ENCODE measurements at regions not wholly inside any gene's neighbourhood (a gene's known extent, or its start where the extent isn't known, plus 50 kb on each side); places are given as distances from the start of the nearest gene placed in this dataset.

DNA sequence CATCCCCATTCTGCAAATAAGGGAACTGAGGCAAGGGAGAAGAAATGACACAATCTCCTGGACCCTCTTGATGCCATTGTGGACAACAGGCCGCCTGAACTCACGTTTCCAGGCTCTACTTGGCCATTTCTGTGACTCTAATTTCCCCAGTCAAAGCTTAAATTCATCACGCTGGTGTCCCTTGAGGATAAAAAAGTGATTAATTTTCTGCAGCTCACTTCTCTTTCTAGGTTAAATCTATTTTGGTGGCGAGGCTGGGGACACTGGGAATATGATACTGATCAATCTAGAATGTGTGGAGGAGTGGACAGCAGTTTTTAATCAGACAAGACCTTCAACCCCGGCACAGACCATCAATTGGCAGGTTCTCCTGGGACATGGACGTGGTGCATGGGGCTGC, 168.2 kb upstream of the SULF2 start:
- ATAC-seq, result no peak
- no peak for TF ChIP-seq ZC3H10 (CRISPR knock-in tag; IDR thresholded peaks at IDR 0.05)
- TF ChIP-seq, protein P1, sequence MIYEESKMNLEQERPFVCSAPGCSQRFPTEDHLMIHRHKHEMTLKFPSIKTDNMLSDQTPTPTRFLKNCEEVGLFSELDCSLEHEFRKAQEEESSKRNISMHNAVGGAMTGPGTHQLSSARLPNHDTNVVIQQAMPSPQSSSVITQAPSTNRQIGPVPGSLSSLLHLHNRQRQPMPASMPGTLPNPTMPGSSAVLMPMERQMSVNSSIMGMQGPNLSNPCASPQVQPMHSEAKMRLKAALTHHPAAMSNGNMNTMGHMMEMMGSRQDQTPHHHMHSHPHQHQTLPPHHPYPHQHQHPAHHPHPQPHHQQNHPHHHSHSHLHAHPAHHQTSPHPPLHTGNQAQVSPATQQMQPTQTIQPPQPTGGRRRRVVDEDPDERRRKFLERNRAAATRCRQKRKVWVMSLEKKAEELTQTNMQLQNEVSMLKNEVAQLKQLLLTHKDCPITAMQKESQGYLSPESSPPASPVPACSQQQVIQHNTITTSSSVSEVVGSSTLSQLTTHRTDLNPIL (CRISPR knock-in tag; IDR thresholded peaks at IDR 0.05; ENCODE audit: low read depth), result no peak
- TF ChIP-seq SNAI2 (CRISPR knock-in tag; IDR thresholded peaks at IDR 0.05), result no peak
- no peak for TF ChIP-seq GLIS3 (CRISPR knock-in tag; IDR thresholded peaks at IDR 0.05)

DNA sequence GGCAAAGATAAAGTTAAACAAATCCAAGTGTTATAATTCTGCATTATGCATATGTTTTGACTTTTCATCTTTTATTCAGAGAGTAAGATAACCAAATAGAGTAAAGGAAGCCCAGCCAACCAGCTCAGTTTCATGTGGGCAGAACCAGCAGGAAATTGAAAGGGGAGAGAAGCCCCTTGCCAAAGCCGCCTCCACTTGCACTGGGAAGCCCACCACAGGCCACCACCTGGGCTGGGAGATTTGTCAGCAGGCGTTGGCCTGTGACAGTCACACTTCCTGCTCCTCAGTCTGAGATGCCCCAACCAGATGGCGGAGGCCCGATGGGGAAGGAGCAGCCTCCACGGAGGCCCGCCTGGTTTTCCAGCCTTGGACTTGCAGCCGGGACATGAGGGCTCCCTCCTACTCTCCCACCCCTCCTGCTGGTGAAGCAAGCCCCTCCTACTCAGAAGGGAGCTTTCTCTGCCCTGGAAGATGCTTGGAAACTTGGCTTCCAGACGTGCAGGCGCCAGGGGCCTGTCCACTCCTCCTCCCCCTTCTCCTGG, 166.8 kb upstream of the SULF2 start:
- no peak for TF ChIP-seq ZNF565 (CRISPR knock-in tag; conservative IDR thresholded peaks at IDR 0.05; ENCODE audit: low read depth)
- TF ChIP-seq ZC3H10 (CRISPR knock-in tag; IDR thresholded peaks at IDR 0.05), result no peak
- no peak for TF ChIP-seq ESRRG (CRISPR knock-in tag; IDR thresholded peaks at IDR 0.05)
- TF ChIP-seq OSR1 (CRISPR knock-in tag; IDR thresholded peaks at IDR 0.05), result no peak
- TF ChIP-seq, protein P1 (CRISPR knock-in tag; IDR thresholded peaks at IDR 0.05; ENCODE audit: low read depth), result no peak
- TF ChIP-seq, protein P2, sequence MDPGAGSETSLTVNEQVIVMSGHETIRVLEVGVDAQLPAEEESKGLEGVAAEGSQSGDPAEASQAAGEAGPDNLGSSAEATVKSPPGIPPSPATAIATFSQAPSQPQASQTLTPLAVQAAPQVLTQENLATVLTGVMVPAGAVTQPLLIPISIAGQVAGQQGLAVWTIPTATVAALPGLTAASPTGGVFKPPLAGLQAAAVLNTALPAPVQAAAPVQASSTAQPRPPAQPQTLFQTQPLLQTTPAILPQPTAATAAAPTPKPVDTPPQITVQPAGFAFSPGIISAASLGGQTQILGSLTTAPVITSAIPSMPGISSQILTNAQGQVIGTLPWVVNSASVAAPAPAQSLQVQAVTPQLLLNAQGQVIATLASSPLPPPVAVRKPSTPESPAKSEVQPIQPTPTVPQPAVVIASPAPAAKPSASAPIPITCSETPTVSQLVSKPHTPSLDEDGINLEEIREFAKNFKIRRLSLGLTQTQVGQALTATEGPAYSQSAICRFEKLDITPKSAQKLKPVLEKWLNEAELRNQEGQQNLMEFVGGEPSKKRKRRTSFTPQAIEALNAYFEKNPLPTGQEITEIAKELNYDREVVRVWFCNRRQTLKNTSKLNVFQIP (CRISPR knock-in tag; IDR thresholded peaks at IDR 0.05; ENCODE audit: borderline replicate concordance, low read depth), result no peak
- TF ChIP-seq ZFP30 (CRISPR knock-in tag; IDR thresholded peaks at IDR 0.05), result no peak
- TF ChIP-seq BACH2 (CRISPR knock-in tag; IDR thresholded peaks at IDR 0.05; ENCODE audit: borderline replicate concordance), result no peak
- TF ChIP-seq, protein P3, sequence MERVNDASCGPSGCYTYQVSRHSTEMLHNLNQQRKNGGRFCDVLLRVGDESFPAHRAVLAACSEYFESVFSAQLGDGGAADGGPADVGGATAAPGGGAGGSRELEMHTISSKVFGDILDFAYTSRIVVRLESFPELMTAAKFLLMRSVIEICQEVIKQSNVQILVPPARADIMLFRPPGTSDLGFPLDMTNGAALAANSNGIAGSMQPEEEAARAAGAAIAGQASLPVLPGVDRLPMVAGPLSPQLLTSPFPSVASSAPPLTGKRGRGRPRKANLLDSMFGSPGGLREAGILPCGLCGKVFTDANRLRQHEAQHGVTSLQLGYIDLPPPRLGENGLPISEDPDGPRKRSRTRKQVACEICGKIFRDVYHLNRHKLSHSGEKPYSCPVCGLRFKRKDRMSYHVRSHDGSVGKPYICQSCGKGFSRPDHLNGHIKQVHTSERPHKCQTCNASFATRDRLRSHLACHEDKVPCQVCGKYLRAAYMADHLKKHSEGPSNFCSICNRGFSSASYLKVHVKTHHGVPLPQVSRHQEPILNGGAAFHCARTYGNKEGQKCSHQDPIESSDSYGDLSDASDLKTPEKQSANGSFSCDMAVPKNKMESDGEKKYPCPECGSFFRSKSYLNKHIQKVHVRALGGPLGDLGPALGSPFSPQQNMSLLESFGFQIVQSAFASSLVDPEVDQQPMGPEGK (CRISPR knock-in tag; IDR thresholded peaks at IDR 0.05; ENCODE audit: borderline replicate concordance), result no peak
- TF ChIP-seq GLIS3 (CRISPR knock-in tag; IDR thresholded peaks at IDR 0.05), result no peak
- TF ChIP-seq, protein P4, sequence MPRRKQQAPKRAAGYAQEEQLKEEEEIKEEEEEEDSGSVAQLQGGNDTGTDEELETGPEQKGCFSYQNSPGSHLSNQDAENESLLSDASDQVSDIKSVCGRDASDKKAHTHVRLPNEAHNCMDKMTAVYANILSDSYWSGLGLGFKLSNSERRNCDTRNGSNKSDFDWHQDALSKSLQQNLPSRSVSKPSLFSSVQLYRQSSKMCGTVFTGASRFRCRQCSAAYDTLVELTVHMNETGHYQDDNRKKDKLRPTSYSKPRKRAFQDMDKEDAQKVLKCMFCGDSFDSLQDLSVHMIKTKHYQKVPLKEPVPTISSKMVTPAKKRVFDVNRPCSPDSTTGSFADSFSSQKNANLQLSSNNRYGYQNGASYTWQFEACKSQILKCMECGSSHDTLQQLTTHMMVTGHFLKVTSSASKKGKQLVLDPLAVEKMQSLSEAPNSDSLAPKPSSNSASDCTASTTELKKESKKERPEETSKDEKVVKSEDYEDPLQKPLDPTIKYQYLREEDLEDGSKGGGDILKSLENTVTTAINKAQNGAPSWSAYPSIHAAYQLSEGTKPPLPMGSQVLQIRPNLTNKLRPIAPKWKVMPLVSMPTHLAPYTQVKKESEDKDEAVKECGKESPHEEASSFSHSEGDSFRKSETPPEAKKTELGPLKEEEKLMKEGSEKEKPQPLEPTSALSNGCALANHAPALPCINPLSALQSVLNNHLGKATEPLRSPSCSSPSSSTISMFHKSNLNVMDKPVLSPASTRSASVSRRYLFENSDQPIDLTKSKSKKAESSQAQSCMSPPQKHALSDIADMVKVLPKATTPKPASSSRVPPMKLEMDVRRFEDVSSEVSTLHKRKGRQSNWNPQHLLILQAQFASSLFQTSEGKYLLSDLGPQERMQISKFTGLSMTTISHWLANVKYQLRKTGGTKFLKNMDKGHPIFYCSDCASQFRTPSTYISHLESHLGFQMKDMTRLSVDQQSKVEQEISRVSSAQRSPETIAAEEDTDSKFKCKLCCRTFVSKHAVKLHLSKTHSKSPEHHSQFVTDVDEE (CRISPR knock-in tag; IDR thresholded peaks at IDR 0.05), result no peak
- no peak for TF ChIP-seq ZNF8 (CRISPR knock-in tag; IDR thresholded peaks at IDR 0.05)
- TF ChIP-seq, protein P5, sequence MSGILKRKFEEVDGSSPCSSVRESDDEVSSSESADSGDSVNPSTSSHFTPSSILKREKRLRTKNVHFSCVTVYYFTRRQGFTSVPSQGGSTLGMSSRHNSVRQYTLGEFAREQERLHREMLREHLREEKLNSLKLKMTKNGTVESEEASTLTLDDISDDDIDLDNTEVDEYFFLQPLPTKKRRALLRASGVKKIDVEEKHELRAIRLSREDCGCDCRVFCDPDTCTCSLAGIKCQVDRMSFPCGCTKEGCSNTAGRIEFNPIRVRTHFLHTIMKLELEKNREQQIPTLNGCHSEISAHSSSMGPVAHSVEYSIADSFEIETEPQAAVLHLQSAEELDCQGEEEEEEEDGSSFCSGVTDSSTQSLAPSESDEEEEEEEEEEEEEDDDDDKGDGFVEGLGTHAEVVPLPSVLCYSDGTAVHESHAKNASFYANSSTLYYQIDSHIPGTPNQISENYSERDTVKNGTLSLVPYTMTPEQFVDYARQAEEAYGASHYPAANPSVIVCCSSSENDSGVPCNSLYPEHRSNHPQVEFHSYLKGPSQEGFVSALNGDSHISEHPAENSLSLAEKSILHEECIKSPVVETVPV (CRISPR knock-in tag; IDR thresholded peaks at IDR 0.05), result no peak
- no peak for TF ChIP-seq CSDC2 (CRISPR knock-in tag; IDR thresholded peaks at IDR 0.05)
- TF ChIP-seq SNAI2 (CRISPR knock-in tag; IDR thresholded peaks at IDR 0.05), result no peak
- TF ChIP-seq ZNF70 (CRISPR knock-in tag; IDR thresholded peaks at IDR 0.05), result no peak
- TF ChIP-seq ZFP3 (CRISPR knock-in tag; IDR thresholded peaks at IDR 0.05), result no peak
- TF ChIP-seq TOX (CRISPR knock-in tag; IDR thresholded peaks at IDR 0.05; ENCODE audit: borderline replicate concordance), result no peak
- no peak for TF ChIP-seq ARNTL (CRISPR knock-in tag; IDR thresholded peaks at IDR 0.05; ENCODE audit: borderline replicate concordance, low read depth)
- TF ChIP-seq RARB (CRISPR knock-in tag; IDR thresholded peaks at IDR 0.05), result no peak
- no peak for ATAC-seq

Data from SK-N-SH treated with all-trans-retinoic acid at 6 μM for 48 hours (cell line).